ENCODE measurements at regions not wholly inside any gene's neighbourhood (a gene's known extent, or its start where the extent isn't known, plus 50 kb on each side); places are given as distances from the start of the nearest gene placed in this dataset.

- Histone ChIP-seq H3K27ac (ENCODE audit: low read depth in 2 of 2, low read length in 2 of 2) (no peak overlapping the region), H3K36me3 (ENCODE audit: control insufficient read depth in 2 of 3, insufficient read depth in 3 of 3, low read length in 3 of 3) (no peaks in the 10 kb centered on the region), H3K9ac (ENCODE audit: low read length in 3 of 3) (no peak overlapping the region), H3K27me3 (ENCODE audit: control insufficient read depth, insufficient read depth, low read length) (no peaks in the 10 kb centered on the region), H3K9me3 (ENCODE audit: control insufficient read depth in 2 of 3, insufficient read depth in 1 of 3, low read length in 3 of 3) (no peaks in the 10 kb centered on the region), H3K4me1 (ENCODE audit: control insufficient read depth in 2 of 3, insufficient read depth in 2 of 3, low read depth in 1 of 3, low read length in 3 of 3) (no peaks in the 10 kb centered on the region), H3K4me3 (ENCODE audit: low read length in 3 of 3) (no peak overlapping the region)
- intact Hi-C loops (cut with DNase I), result no loop called here
- no peak for TF ChIP-seq CTCF (IDR thresholded peaks at IDR 0.05; ENCODE audit: borderline replicate concordance, extremely low read depth, insufficient read depth)
- DNase-seq (no peak), FAIRE-seq (no peak)
Observed at GRCh38 chr13:44075113-44075512, 195.4 kb downstream of the LACC1 start.

- no peaks in the 10 kb centered on the region for H3K27me3 ChIP-seq (ENCODE audit: control insufficient read depth, insufficient read depth, low read length)
Observed at GRCh38 chr13:44078806-44079376, 199.2 kb downstream of the LACC1 start.

GRCh38 chr13:44079413-44080205, 199.9 kb downstream of the LACC1 start:
- no peak for FAIRE-seq
- Histone ChIP-seq H3K27me3 (ENCODE audit: control insufficient read depth, insufficient read depth, low read length) (no peaks in the 10 kb centered on the region), H3K4me1 (ENCODE audit: control insufficient read depth in 2 of 3, insufficient read depth in 2 of 3, low read depth in 1 of 3, low read length in 3 of 3) (no peaks in the 10 kb centered on the region), H3K4me3 (ENCODE audit: low read length in 3 of 3) (no peak overlapping the region), H3K9ac (ENCODE audit: low read length in 3 of 3) (no peak overlapping the region), H3K9me3 (ENCODE audit: control insufficient read depth in 2 of 3, insufficient read depth in 1 of 3, low read length in 3 of 3) (no peaks in the 10 kb centered on the region), H3K27ac (ENCODE audit: low read depth in 2 of 2, low read length in 2 of 2) (no peak overlapping the region), H3K36me3 (ENCODE audit: control insufficient read depth in 2 of 3, insufficient read depth in 3 of 3, low read length in 3 of 3) (no peaks in the 10 kb centered on the region)
- intact Hi-C loops (cut with DNase I), result no loop called here
- DNase-seq, result no peak
- no peak for TF ChIP-seq CTCF (IDR thresholded peaks at IDR 0.05; ENCODE audit: borderline replicate concordance, extremely low read depth, insufficient read depth)

More at GRCh38 chr13:44078806-44079376, 199.2 kb downstream of the LACC1 start:
- no peaks in the 10 kb centered on the region for H3K9me3 ChIP-seq (ENCODE audit: control insufficient read depth in 2 of 3, insufficient read depth in 1 of 3, low read length in 3 of 3)
- no peak overlapping the region for H3K9ac ChIP-seq (ENCODE audit: low read length in 3 of 3)
- no peak for TF ChIP-seq CTCF (IDR thresholded peaks at IDR 0.05; ENCODE audit: borderline replicate concordance, extremely low read depth, insufficient read depth)
- H3K27ac ChIP-seq (ENCODE audit: low read depth in 2 of 2, low read length in 2 of 2), result no peak overlapping the region
- intact Hi-C loops (cut with DNase I), result no loop called here
- H3K4me3 ChIP-seq (ENCODE audit: low read length in 3 of 3), result no peak overlapping the region
- no peaks in the 10 kb centered on the region for H3K4me1 ChIP-seq (ENCODE audit: control insufficient read depth in 2 of 3, insufficient read depth in 2 of 3, low read depth in 1 of 3, low read length in 3 of 3)
- FAIRE-seq (no peak), DNase-seq (no peak)
- no peaks in the 10 kb centered on the region for H3K36me3 ChIP-seq (ENCODE audit: control insufficient read depth in 2 of 3, insufficient read depth in 3 of 3, low read length in 3 of 3)

All from kidney (tissue), 13 donors.